ENCODE measurements at regions not wholly inside any gene's neighbourhood (a gene's known extent, or its start where the extent isn't known, plus 50 kb on each side); places are given as distances from the start of the nearest gene placed in this dataset.
A peak's percentile ranks its signal among the peaks of the same experiment; 100 is the strongest.
"Not testable (repeated sequence)": the region's sequence is repeated elsewhere in the genome, so short reads cannot be mapped to it uniquely, and the experiment has no call there.

DNA sequence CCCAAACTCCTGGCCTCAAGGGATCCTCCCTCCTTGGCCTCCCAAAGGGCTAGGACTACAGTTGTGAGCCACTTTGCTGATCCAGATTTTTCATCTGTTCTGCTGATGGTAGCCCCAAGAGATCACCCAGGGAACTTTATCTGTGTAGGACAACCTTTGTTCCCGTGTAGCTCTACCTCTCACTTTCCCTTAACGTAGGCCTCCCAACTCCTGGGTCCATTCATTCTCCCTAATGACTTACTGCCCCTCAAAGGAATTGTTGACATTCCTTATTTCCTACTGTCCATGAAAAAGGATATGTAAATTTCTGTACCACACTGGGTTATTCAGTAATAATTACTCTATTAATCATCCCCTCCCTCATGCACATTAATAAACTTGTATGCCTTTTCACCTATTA lies 51.0 kb upstream of the PHF24 start:
- DNase-seq, result no peak

DNA sequence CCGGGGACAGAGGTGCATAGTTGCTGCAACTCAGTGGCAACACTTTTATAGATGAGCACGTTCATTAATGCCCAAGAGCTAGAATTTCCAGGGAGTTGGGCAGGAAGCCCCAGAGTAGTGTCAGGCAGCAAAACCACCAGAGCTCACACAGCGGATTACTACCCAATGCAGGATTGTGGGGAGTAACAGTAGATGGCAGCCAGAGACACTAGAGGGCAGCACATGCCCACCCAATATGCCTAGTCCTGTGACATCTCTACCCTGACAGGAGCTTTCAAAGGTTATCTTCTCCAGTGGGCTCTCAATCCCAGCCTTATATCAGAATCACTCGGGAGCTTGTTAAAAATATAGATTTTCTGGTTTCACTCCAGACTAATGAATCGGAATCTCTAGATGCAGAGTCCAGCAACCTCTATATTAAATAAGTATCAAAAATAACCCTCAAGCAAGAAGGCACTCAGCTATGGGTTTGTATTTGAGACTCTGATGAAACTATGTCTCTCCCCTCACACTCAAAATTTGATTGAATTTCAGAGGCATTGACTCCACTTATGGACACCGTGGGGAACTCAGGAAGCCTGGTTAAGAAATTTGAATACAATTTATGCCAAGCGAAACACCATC lies 58.4 kb upstream of the PHF24 start:
- peak; percentile 88 for DNase-seq

- no peak for DNase-seq
Observed at GRCh38 chr9:34898846-34899245, 59.2 kb upstream of the PHF24 start.

GRCh38 chr9:34896112-34896511 lies 62.0 kb upstream of the PHF24 start:
- DNase-seq, result peak; percentile 16

DNA sequence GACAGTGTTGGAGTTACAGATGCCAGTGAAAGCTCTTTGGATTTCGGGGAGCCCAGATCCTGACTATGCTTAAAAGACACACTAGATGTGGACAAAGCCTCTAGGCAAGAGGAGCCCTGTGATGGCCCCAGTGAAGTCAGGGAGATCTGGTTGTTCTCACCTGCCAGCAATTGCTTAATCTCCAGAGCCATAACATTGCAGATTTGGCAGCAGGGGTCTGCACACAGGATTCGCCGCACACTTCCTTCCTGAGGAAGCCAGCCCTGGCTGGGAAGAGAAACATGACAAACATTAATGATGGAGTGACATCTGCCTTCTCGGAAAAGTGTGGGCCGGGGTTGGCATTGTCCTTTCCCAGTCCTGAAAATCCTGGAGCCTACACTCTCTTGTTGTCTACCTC lies 65.2 kb upstream of the PHF24 start:
- no peak for DNase-seq

DNA sequence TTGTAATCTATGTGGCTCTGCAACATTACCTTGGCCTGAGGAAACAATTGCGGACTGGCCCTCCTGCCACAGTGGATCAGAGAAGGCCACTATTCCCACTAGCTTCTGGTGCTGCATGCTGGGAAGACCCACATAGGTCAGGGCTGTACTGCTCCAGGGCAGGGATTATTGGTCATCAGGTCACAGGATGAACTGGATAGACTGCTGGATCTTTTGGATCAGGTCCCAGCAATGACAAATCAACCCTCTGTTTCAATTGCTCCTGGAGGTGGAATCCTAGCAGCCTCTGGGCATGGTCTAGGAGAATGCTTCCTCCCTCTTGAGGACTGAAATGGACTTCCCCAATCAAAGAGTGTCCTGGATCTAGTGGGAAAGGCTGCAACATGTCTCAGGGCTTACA lies 66.7 kb upstream of the PHF24 start:
- no peak for DNase-seq

GRCh38 chr9:34887841-34888240 lies 70.2 kb upstream of the PHF24 start:
- no peak for DNase-seq

GRCh38 chr9:34884747-34885189 lies 73.3 kb upstream of the PHF24 start:
- no peak for DNase-seq

DNA sequence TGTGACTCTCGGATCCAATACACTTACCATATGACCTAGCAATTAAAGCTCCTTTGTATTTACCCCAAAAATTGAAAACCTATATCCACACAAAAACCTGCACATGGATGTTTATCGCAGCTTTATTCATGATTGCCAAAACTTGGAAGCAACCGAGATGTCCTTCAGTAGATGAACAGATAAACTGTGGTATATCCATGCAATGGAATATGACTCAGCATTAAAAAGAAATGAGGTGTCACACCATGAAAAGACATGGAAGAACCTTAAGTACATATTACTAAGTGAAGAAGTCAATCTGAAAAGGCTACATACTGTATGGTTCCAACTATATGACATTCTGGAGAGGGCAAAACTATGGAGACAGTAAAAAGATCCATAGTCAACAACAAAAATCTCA lies 82.0 kb upstream of the PHF24 start:
- no peak for DNase-seq

DNA sequence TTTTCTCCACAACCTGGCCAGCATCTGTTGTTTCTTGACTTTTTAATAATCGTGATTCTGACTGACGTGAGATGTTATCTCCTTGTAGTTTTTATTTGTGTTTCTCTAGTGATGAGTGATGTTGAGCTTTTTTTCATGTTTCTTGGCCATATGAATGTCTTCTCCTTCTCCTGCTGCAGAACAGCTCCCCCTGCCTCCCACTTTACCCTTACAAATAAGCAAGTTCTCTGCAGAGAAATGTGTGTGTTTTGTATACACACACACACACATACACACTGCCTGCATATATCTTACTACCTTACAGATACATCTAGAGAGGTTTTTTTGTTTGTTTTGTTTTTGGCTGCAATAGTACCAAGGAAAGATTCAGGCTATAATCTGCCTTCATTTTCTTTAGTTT lies 88.7 kb upstream of the PHF24 start:
- peak; percentile 46 for DNase-seq

DNA sequence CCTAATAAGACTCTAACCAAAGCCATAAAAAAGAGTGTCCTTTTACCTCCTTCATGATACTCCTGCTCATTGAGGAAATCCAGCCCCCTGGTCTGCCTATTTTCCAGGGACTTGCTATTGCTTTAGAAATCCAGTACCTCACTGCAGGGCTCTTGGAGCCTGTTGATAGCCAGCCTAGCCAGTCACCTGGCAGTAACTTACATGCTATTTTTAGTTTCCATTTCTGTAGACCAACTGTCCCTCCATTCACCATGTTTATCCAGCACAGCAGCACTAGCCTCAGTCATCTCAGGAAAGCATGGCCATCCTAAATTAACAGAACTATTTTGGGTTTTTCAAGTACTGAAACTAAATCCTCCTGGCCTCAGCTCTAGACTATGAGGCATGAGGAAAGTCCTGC lies 91.5 kb upstream of the PHF24 start:
- no peak for DNase-seq

GRCh38 chr9:34863426-34863825 lies 94.7 kb upstream of the PHF24 start:
- no peak for DNase-seq

GRCh38 chr9:34862836-34863235 lies 95.2 kb upstream of the PHF24 start:
- DNase-seq, result peak; percentile 26

GRCh38 chr9:34862043-34862442 lies 96.0 kb upstream of the PHF24 start:
- DNase-seq, result peak; percentile 31

GRCh38 chr9:34855016-34855415 lies 103.1 kb upstream of the PHF24 start:
- DNase-seq, result not testable (repeated sequence)

DNA sequence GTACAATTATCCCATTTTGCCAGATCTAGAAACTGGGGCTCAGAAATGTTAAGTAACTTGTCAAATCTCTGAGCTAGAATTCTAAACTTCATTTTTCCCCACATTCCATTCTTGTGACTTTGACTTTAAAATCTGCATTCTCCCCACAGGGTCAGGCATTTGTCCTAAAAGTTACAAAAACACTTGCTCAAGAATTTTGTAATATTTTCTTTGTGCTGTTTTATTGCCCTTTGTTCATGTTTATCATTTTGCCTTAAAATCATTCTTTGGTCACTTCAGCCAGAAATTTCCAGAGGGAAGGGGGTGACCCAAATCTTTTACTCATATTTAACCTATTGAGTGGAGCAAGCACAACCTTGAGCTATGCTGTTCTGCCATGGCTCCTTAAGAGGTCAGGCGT lies 120.1 kb upstream of the CCL21 start:
- DNase-seq, result no peak

DNA sequence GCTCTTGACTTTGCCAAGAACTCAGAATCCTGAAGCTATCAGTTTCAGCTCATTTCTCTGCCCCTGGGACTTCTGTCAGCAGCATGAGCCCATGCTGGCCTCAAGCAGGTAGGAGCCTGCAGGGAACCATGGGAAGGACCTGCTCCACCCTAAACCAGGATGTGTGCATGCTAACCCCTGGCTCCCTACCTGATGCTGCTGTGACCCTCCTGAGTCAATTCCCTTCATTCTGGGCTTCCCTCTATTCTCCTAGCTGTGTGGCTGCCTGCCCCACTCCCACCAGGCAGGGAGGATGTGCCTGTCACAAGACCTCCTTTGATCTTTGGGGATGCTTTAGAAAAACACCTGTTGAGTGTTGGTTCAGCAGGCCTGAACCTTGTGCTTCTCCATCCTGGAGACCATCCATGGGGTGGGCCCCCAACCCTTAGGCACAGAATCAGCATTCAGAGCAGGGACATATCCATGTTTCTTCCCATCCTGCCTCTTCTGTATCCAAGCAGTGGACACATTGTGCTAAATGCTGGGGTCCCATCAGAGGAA lies 117.1 kb upstream of the CCL21 start:
- no peak for DNase-seq

DNA sequence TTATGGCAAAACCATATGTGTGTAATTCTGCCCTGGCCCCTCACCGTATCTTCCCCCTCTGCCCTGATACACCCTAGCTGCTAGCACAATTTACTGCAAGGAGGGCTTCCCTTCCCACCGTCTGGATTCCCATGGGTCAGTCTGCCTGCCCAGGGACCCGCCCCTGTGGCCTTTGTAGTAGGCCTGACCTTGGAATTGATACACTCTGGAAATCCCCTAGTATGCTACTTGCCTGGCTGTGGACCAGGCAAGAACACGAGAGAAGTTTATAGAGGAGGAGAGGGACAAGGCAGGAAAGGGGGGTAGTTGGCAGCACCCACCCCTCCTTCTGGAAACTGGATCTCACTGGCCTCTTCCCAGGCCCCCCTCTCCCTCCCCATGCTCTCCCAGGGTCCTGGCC lies 115.8 kb upstream of the CCL21 start:
- no peak for DNase-seq

DNA sequence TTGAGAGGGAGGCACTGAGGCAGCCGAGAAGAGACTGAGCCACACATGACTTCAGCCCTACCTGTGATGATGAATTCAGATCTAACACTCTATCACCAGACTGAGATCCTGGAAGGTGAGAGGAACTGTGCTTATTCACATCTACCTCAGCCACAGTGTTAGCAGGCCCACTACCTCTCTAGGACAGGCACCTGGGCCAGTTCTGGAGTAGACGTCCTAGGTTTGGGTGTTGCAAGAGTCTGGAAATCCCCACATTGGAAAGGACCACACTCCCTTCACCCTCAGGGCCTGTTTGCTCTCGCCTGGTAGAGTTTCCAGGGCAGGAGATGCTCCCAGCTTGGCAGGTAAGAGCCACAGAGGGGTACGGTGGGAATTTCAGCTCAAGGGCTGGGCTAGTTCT lies 113.8 kb upstream of the CCL21 start:
- DNase-seq, result no peak

DNA sequence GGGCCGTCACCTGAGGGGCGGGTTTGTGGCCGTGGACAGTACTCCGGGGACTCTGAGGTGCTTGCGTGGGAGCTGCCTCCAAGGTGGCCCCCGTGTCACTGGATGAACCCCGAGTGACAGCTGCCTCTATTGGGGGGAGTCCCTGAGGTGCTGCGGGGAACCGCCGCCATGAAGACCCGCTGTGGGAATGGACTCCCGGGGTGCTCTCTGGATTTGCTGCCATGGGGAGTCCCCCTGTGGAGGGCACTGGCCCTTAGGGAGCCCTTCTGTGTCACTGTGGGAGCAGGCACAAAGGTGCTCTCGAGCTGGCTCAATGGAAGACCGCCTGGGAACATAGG lies 100.2 kb upstream of the CCL21 start:
- DNase-seq, result no peak

GRCh38 chr9:34809504-34810186 lies 99.7 kb upstream of the CCL21 start:
- DNase-seq, result peak; percentile 51

GRCh38 chr9:34802916-34803315 lies 93.0 kb upstream of the CCL21 start:
- no peak for DNase-seq

GRCh38 chr9:34797367-34797766 lies 87.4 kb upstream of the CCL21 start:
- DNase-seq, result no peak

GRCh38 chr9:34796924-34797323 lies 87.0 kb upstream of the CCL21 start:
- DNase-seq, result peak; percentile 11

- no peak for DNase-seq
Observed at GRCh38 chr9:34793428-34793827, 83.5 kb upstream of the CCL21 start.

Measured in hematopoietic multipotent progenitor cell treated with erythropoietin and hydrocortisone succinate and interleukin-3 and kit ligand, for 4 days (in vitro differentiated cells).